Endodermal cell (in vitro differentiated cells): ENCODE measurements at regions not wholly inside any gene's neighbourhood (a gene's known extent, or its start where the extent isn't known, plus 50 kb on each side); places are given as distances from the start of the nearest gene placed in this dataset.

ENCODE experiments used
- DNase-seq: peaks from one replicate; pipeline ENCODE4 v3.0.0-alpha.2; 2017
- H3K27ac ChIP-seq: 2 replicates; pipeline ENCODE4 v1.5.1; 2013; ENCODE audit warnings: mild to moderate bottlenecking, low read depth, low read length, moderate library complexity
- H3K27me3 ChIP-seq: 2 replicates; pipeline ENCODE4 v1.6.1; 2013; ENCODE audit warnings: mild to moderate bottlenecking, low read length, moderate library complexity; ENCODE audit not compliant: insufficient read depth, control insufficient read depth, poor library complexity, severe bottlenecking
- H3K36me3 ChIP-seq: 2 replicates; pipeline ENCODE4 v1.7.0; 2013; ENCODE audit warnings: mild to moderate bottlenecking, low read length, moderate library complexity; ENCODE audit not compliant: control insufficient read depth, insufficient read depth
- H3K4me1 ChIP-seq: one replicate; pipeline ENCODE4 v1.7.0; 2013; ENCODE audit warnings: low read length; ENCODE audit not compliant: control insufficient read depth, insufficient read depth
- H3K4me3 ChIP-seq: 2 replicates; pipeline ENCODE4 v1.5.1; 2013; ENCODE audit warnings: mild to moderate bottlenecking, low read length, moderate library complexity
- H3K9ac ChIP-seq: 2 replicates; pipeline ENCODE4 v1.6.1; 2013; ENCODE audit warnings: mild to moderate bottlenecking, low read length, moderate library complexity; ENCODE audit not compliant: poor library complexity, severe bottlenecking; ENCODE audit errors: extremely low read depth
- H3K9me3 ChIP-seq: 2 replicates; pipeline ENCODE4 v1.6.1; 2013; ENCODE audit warnings: mild to moderate bottlenecking, low read length, moderate library complexity; ENCODE audit not compliant: control insufficient read depth
- H3K27ac Mint-ChIP-seq: 2 replicates; pipeline ENCODE4 v1.8.0; 2020; ENCODE audit warnings: mixed read lengths
- H3K27me3 Mint-ChIP-seq: 2 replicates; pipeline ENCODE4 v1.8.0; 2021; ENCODE audit warnings: mild to moderate bottlenecking, mixed read lengths; ENCODE audit not compliant: insufficient read depth
- H3K36me3 Mint-ChIP-seq: 2 replicates; pipeline ENCODE4 v1.8.0; 2020; ENCODE audit warnings: low read depth, mixed read lengths
- H3K4me1 Mint-ChIP-seq: 2 replicates; pipeline ENCODE4 v1.8.0; 2020; ENCODE audit warnings: mixed read lengths
- H3K4me3 Mint-ChIP-seq: 2 replicates; pipeline ENCODE4 v1.8.0; 2020; ENCODE audit warnings: mild to moderate bottlenecking, moderate library complexity, mixed read lengths
- H3K9me3 Mint-ChIP-seq: 2 replicates; pipeline ENCODE4 v1.8.0; 2020; ENCODE audit warnings: mild to moderate bottlenecking, mixed read lengths
- WGBS, 2 experiments: methylation state at CpG; one replicate each; pipeline versions ENCODE4 v1.1.5 to v1.1.7; 2013; ENCODE audit warnings: missing lambda C conversion rate in 2 of 2, mixed read lengths in 1 of 2; ENCODE audit not compliant: insufficient coverage in 1 of 2, insufficient read length in 1 of 2; 5-methylcytosine and 5-hydroxymethylcytosine counted together
- TF ChIP-seq, protein P1 (sequence below): fragments of 200-600 bp; sonication (generic); conservative IDR thresholded peaks from 2 replicates; pipeline ENCODE4 v1.5.0; 2021; ENCODE audit warnings: antibody characterized with exemption, mild to moderate bottlenecking

DNA sequence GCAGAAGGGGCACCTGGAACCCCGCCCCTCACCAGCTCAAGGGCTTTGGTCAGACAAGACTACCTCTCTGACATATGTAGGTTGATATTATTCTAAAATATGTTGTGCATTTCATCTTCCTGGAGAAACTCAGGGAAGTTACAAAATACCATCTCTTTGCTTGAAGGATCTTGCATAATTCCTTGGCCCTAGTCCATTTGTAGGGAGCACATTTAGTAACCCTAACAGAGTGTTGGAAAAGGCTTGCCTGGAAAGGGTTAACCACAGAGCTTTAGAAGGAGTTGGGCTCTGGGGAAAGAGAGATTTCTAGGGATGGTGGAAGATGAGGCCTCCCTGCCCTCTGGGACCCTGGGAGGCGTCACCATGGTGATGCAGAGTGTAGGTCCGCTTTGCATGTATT, 143.0 kb upstream of the SLC1A4 start:
- H3K4me3 ChIP-seq, result no peak overlapping the region
- no peaks in the 10 kb centered on the region for H3K9me3 Mint-ChIP-seq
- no peak for DNase-seq
- TF ChIP-seq, protein P1, sequence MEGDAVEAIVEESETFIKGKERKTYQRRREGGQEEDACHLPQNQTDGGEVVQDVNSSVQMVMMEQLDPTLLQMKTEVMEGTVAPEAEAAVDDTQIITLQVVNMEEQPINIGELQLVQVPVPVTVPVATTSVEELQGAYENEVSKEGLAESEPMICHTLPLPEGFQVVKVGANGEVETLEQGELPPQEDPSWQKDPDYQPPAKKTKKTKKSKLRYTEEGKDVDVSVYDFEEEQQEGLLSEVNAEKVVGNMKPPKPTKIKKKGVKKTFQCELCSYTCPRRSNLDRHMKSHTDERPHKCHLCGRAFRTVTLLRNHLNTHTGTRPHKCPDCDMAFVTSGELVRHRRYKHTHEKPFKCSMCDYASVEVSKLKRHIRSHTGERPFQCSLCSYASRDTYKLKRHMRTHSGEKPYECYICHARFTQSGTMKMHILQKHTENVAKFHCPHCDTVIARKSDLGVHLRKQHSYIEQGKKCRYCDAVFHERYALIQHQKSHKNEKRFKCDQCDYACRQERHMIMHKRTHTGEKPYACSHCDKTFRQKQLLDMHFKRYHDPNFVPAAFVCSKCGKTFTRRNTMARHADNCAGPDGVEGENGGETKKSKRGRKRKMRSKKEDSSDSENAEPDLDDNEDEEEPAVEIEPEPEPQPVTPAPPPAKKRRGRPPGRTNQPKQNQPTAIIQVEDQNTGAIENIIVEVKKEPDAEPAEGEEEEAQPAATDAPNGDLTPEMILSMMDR, result no peak
- 84% methylated on average over 3 of the region's 3 CpGs; no CpG with 5 or more reads in 1 of the 2 experiments for WGBS, 2 experiments
- no peaks in the 10 kb centered on the region for H3K4me1 ChIP-seq
- H3K36me3 ChIP-seq, result no peaks in the 10 kb centered on the region
- no peaks in the 10 kb centered on the region for H3K36me3 Mint-ChIP-seq
- H3K4me1 Mint-ChIP-seq, result no peaks in the 10 kb centered on the region
- no peaks in the 10 kb centered on the region for H3K27me3 Mint-ChIP-seq
- H3K27ac ChIP-seq, result peak overlapping the region; percentile 10
- H3K9ac ChIP-seq, result no peak overlapping the region
- no peak overlapping the region for H3K4me3 Mint-ChIP-seq
- no peaks in the 10 kb centered on the region for H3K9me3 ChIP-seq
- H3K27me3 ChIP-seq, result no peaks in the 10 kb centered on the region
- no peak overlapping the region for H3K27ac Mint-ChIP-seq

DNA sequence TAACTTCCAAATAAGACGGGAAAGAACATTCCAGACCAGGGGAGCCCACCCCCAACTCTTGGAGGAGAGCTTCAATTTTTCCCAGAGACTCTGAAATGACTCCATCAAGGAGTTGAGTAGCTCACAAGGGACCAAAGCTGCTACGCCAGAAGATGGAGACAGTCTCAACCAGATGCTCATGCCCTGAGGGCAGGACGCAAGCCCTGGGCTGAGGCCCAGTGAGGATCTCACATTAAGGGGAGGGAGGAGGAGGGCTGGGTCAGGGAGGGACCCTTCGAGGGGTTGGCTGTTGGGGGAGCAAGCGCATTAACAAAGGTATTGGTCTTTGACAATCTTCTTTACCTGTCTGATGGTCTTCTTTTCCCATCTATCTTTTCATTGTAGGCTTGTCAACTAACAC, 141.3 kb upstream of the SLC1A4 start:
- H3K4me1 ChIP-seq, result no peaks in the 10 kb centered on the region
- no peaks in the 10 kb centered on the region for H3K36me3 ChIP-seq
- Mint-ChIP-seq H3K27me3 (no peaks in the 10 kb centered on the region), H3K9me3 (no peaks in the 10 kb centered on the region), H3K36me3 (no peaks in the 10 kb centered on the region), H3K4me3 (no peak overlapping the region), H3K4me1 (no peaks in the 10 kb centered on the region), H3K27ac (no peak overlapping the region)
- H3K9me3 ChIP-seq, result no peaks in the 10 kb centered on the region
- no peak for DNase-seq
- no peaks in the 10 kb centered on the region for H3K27me3 ChIP-seq
- 75 to 88% methylated on average over 2 to 5 of the region's 5 CpGs for WGBS, 2 experiments
- TF ChIP-seq, protein P1, result no peak
- no peak overlapping the region for H3K4me3 ChIP-seq
- no peak overlapping the region for H3K27ac ChIP-seq
- no peak overlapping the region for H3K9ac ChIP-seq

GRCh38 chr2:64848363-64848762, 140.8 kb upstream of the SLC1A4 start:
- Mint-ChIP-seq H3K27me3 (peaks cover 2% of the 10 kb centered on the region), H3K9me3 (no peaks in the 10 kb centered on the region), H3K27ac (no peak overlapping the region), H3K36me3 (no peaks in the 10 kb centered on the region), H3K4me3 (no peak overlapping the region), H3K4me1 (no peaks in the 10 kb centered on the region)
- Histone ChIP-seq H3K27ac (no peak overlapping the region), H3K27me3 (no peaks in the 10 kb centered on the region), H3K9me3 (no peaks in the 10 kb centered on the region), H3K36me3 (no peaks in the 10 kb centered on the region), H3K9ac (no peak overlapping the region), H3K4me1 (no peaks in the 10 kb centered on the region), H3K4me3 (no peak overlapping the region)
- 89 to 100% methylated on average over 2 to 5 of the region's 5 CpGs for WGBS, 2 experiments
- no peak for DNase-seq
- TF ChIP-seq, protein P1, result no peak
